ENCODE measurements at regions not wholly inside any gene's neighbourhood (a gene's known extent, or its start where the extent isn't known, plus 50 kb on each side); places are given as distances from the start of the nearest gene placed in this dataset.

GRCh38 chr2:49811502-49811901 lies 657.2 kb upstream of the FSHR start:
- H3K4me3 ChIP-seq (ENCODE audit: low read depth, low read length) = no peak overlapping the region
- TF ChIP-seq CTCF (IDR thresholded peaks at IDR 0.05; ENCODE audit: insufficient read depth, low read depth, low read length, missing control alignments) = no peak
- no peak for DNase-seq (ENCODE audit: low read depth)

GRCh38 chr2:49807689-49808088 lies 653.4 kb upstream of the FSHR start:
- TF ChIP-seq CTCF (IDR thresholded peaks at IDR 0.05; ENCODE audit: insufficient read depth, low read depth, low read length, missing control alignments) = no peak
- DNase-seq (ENCODE audit: low read depth) = no peak
- H3K4me3 ChIP-seq (ENCODE audit: low read depth, low read length) = no peak overlapping the region

GRCh38 chr2:49804111-49804510 lies 649.8 kb upstream of the FSHR start:
- DNase-seq (ENCODE audit: low read depth) = no peak
- TF ChIP-seq CTCF (IDR thresholded peaks at IDR 0.05; ENCODE audit: insufficient read depth, low read depth, low read length, missing control alignments) = no peak
- H3K4me3 ChIP-seq (ENCODE audit: low read depth, low read length) = no peak overlapping the region

GRCh38 chr2:49801898-49802450 lies 647.7 kb upstream of the FSHR start:
- TF ChIP-seq CTCF (IDR thresholded peaks at IDR 0.05; ENCODE audit: insufficient read depth, low read depth, low read length, missing control alignments) = no peak
- no peak for DNase-seq (ENCODE audit: low read depth)
- H3K4me3 ChIP-seq (ENCODE audit: low read depth, low read length) = no peak overlapping the region

GRCh38 chr2:49798570-49798969 lies 644.3 kb upstream of the FSHR start:
- no peak for TF ChIP-seq CTCF (IDR thresholded peaks at IDR 0.05; ENCODE audit: insufficient read depth, low read depth, low read length, missing control alignments)
- no peak for DNase-seq (ENCODE audit: low read depth)
- H3K4me3 ChIP-seq (ENCODE audit: low read depth, low read length) = no peak overlapping the region

- H3K4me3 ChIP-seq (ENCODE audit: low read depth, low read length) = no peak overlapping the region
- DNase-seq (ENCODE audit: low read depth) = no peak
- no peak for TF ChIP-seq CTCF (IDR thresholded peaks at IDR 0.05; ENCODE audit: insufficient read depth, low read depth, low read length, missing control alignments)
These were observed 642.0 kb upstream of the FSHR start for GRCh38 chr2:49796266-49796665.

GRCh38 chr2:49794396-49794795 lies 640.1 kb upstream of the FSHR start:
- DNase-seq (ENCODE audit: low read depth) = no peak
- TF ChIP-seq CTCF (IDR thresholded peaks at IDR 0.05; ENCODE audit: insufficient read depth, low read depth, low read length, missing control alignments) = no peak
- no peak overlapping the region for H3K4me3 ChIP-seq (ENCODE audit: low read depth, low read length)
